HUES6 (cell line): ENCODE measurements at regions not wholly inside any gene's neighbourhood (a gene's known extent, or its start where the extent isn't known, plus 50 kb on each side); places are given as distances from the start of the nearest gene placed in this dataset.

Source experiments
- H3K27ac ChIP-seq: 2 replicates; pipeline ENCODE4 v1.7.0; 2013; ENCODE audit warnings: low read depth, mild to moderate bottlenecking, low read length, inconsistent platforms
- H3K27me3 ChIP-seq: 2 replicates; pipeline ENCODE4 v1.6.1; 2013; ENCODE audit warnings: low read length; ENCODE audit not compliant: control insufficient read depth, insufficient read depth
- H3K36me3 ChIP-seq: 2 replicates; pipeline ENCODE4 v1.6.1; 2013; ENCODE audit warnings: low read length; ENCODE audit not compliant: control insufficient read depth, insufficient read depth
- H3K4me1 ChIP-seq: 2 replicates; pipeline ENCODE4 v1.6.1; 2013; ENCODE audit warnings: low read length; ENCODE audit not compliant: control insufficient read depth, insufficient read depth
- H3K4me3 ChIP-seq: 2 replicates; pipeline ENCODE4 v1.5.1; 2013; ENCODE audit warnings: low read depth, low read length
- H3K9ac ChIP-seq: one replicate; pipeline ENCODE4 v1.6.1; 2013; ENCODE audit warnings: mild to moderate bottlenecking, low read length
- H3K9me3 ChIP-seq: 2 replicates; pipeline ENCODE4 v1.6.1; 2013; ENCODE audit warnings: low read depth, low read length; ENCODE audit not compliant: control insufficient read depth, insufficient read depth

- no peak overlapping the region for H3K4me3 ChIP-seq
- H3K4me1 ChIP-seq = peaks cover 17% of the 10 kb centered on the region
- no peaks in the 10 kb centered on the region for H3K27me3 ChIP-seq
- no peaks in the 10 kb centered on the region for H3K36me3 ChIP-seq
- 0 out of 2 replicates have a peak, but pooled peaks cover 3% of the 10 kb centered on the region for H3K9me3 ChIP-seq
- no peak overlapping the region for H3K9ac ChIP-seq
- no peak overlapping the region for H3K27ac ChIP-seq
Observed at GRCh38 chr5:94027145-94027544, 285.7 kb upstream of the POU5F2 start.

GRCh38 chr5:94025788-94026473 lies 284.5 kb upstream of the POU5F2 start:
- no peaks in the 10 kb centered on the region for H3K36me3 ChIP-seq
- no peak overlapping the region for H3K27ac ChIP-seq
- no peaks in the 10 kb centered on the region for H3K9me3 ChIP-seq
- no peak overlapping the region for H3K4me3 ChIP-seq
- H3K27me3 ChIP-seq = no peaks in the 10 kb centered on the region
- H3K9ac ChIP-seq = no peak overlapping the region
- peaks cover 17% of the 10 kb centered on the region for H3K4me1 ChIP-seq

GRCh38 chr5:94024620-94025019 lies 283.2 kb upstream of the POU5F2 start:
- Histone ChIP-seq H3K36me3 (no peaks in the 10 kb centered on the region), H3K27me3 (no peaks in the 10 kb centered on the region), H3K4me3 (no peak overlapping the region), H3K4me1 (peaks cover 17% of the 10 kb centered on the region), H3K27ac (no peak overlapping the region), H3K9me3 (no peaks in the 10 kb centered on the region), H3K9ac (no peak overlapping the region)

GRCh38 chr5:94024101-94024500 lies 282.7 kb upstream of the POU5F2 start:
- Histone ChIP-seq H3K27me3 (no peaks in the 10 kb centered on the region), H3K36me3 (no peaks in the 10 kb centered on the region), H3K9ac (no peak overlapping the region), H3K27ac (no peak overlapping the region), H3K4me3 (no peak overlapping the region), H3K9me3 (no peaks in the 10 kb centered on the region), H3K4me1 (peaks cover 17% of the 10 kb centered on the region)

GRCh38 chr5:94021246-94021645 lies 279.8 kb upstream of the POU5F2 start:
- Histone ChIP-seq H3K36me3 (no peaks in the 10 kb centered on the region), H3K9me3 (no peaks in the 10 kb centered on the region), H3K4me3 (no peak overlapping the region), H3K27me3 (no peaks in the 10 kb centered on the region), H3K4me1 (no peaks in the 10 kb centered on the region), H3K9ac (no peak overlapping the region), H3K27ac (no peak overlapping the region)

GRCh38 chr5:94017579-94017978 lies 276.2 kb upstream of the POU5F2 start:
- peaks cover 2% of the 10 kb centered on the region; the same call in 1 of the 2 replicates for H3K9me3 ChIP-seq
- H3K27me3 ChIP-seq = no peaks in the 10 kb centered on the region
- no peaks in the 10 kb centered on the region for H3K4me1 ChIP-seq
- no peaks in the 10 kb centered on the region for H3K36me3 ChIP-seq
- no peak overlapping the region for H3K9ac ChIP-seq
- H3K27ac ChIP-seq = no peak overlapping the region
- H3K4me3 ChIP-seq = no peak overlapping the region

- Histone ChIP-seq H3K9ac (no peak overlapping the region), H3K4me3 (no peak overlapping the region), H3K4me1 (no peaks in the 10 kb centered on the region), H3K27ac (no peak overlapping the region), H3K27me3 (no peaks in the 10 kb centered on the region), H3K36me3 (no peaks in the 10 kb centered on the region), H3K9me3 (peaks cover 2% of the 10 kb centered on the region; the same call in 1 of the 2 replicates)
Observed at GRCh38 chr5:94010814-94011213, 269.4 kb upstream of the POU5F2 start.

- Histone ChIP-seq H3K27ac (no peak overlapping the region), H3K4me1 (no peaks in the 10 kb centered on the region), H3K36me3 (no peaks in the 10 kb centered on the region), H3K9me3 (no peaks in the 10 kb centered on the region), H3K4me3 (no peak overlapping the region), H3K9ac (no peak overlapping the region), H3K27me3 (no peaks in the 10 kb centered on the region)
Observed at GRCh38 chr5:94009161-94009560, 267.8 kb upstream of the POU5F2 start.

GRCh38 chr5:93998951-93999455 lies 257.6 kb upstream of the POU5F2 start:
- no peak overlapping the region for H3K9ac ChIP-seq
- no peaks in the 10 kb centered on the region for H3K27me3 ChIP-seq
- H3K36me3 ChIP-seq = no peaks in the 10 kb centered on the region
- no peaks in the 10 kb centered on the region for H3K4me1 ChIP-seq
- H3K4me3 ChIP-seq = no peak overlapping the region
- H3K27ac ChIP-seq = no peak overlapping the region
- H3K9me3 ChIP-seq = no peaks in the 10 kb centered on the region

GRCh38 chr5:93997562-93997961 lies 256.2 kb upstream of the POU5F2 start:
- Histone ChIP-seq H3K9me3 (no peaks in the 10 kb centered on the region), H3K4me1 (no peaks in the 10 kb centered on the region), H3K27me3 (no peaks in the 10 kb centered on the region), H3K36me3 (no peaks in the 10 kb centered on the region), H3K4me3 (no peak overlapping the region), H3K27ac (no peak overlapping the region), H3K9ac (no peak overlapping the region)

GRCh38 chr5:93995126-93995621 lies 253.8 kb upstream of the POU5F2 start:
- Histone ChIP-seq H3K4me3 (no peak overlapping the region), H3K9ac (no peak overlapping the region), H3K36me3 (no peaks in the 10 kb centered on the region), H3K27me3 (no peaks in the 10 kb centered on the region), H3K27ac (no peak overlapping the region), H3K4me1 (no peaks in the 10 kb centered on the region), H3K9me3 (no peaks in the 10 kb centered on the region)
